Eye (tissue), 1 donor: ENCODE measurements at regions not wholly inside any gene's neighbourhood (a gene's known extent, or its start where the extent isn't known, plus 50 kb on each side); places are given as distances from the start of the nearest gene placed in this dataset.
"Not testable (repeated sequence)": the region's sequence is repeated elsewhere in the genome, so short reads cannot be mapped to it uniquely, and the experiment has no call there.

Experiments
- DNase-seq: peaks from one replicate; pipeline ENCODE4 v3.0.0-alpha.2; 2015

DNA sequence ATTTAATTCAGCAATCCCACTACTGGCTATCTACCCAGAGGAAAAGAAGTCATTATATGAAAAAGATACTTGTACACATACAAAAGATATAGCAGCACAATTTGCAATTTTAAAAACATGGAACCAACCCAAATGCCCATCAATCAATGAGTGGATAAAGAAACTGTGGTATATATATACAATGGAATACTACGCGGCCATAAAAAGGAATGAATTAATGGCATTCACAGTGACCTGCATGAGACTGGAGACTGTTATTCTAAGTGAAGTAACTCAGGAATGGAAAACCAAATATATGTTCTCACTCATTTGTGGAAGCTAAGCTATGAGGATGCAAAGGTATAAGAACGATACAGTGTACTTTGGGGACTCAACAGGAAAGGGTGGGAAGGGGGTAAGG lies 102.8 kb upstream of the KCNMA1 start:
- not testable (repeated sequence) for DNase-seq

DNA sequence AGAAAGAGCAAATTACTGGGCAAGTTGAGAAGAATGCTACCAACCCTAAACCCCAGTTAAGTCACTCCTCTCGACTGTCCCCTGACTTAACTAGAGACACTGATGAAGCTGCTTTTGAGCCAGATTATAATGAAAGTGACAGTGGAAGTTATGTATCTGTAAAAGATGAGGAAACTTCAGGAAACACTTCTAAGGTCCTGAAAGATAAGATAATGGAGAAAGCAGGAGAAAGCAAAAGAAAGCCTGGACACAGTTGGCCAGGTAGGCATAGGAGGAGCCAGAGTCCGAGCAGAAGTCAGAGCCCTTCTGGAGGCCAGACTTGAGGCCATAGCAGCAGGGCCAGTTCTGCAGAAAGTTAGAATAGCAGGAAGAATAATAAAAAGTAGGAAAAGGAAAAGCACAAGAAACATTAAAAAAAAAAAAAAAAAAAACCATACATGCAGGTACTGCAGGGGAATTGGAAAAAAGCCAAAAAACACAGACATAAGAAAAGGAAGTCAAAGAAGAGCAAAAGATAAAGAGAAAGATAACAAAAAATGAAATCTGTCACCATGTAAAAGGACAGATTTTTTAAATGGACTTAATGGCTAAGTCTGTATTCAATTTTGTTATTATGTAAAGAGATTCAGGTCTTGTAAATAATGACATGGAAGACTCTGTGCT lies 101.0 kb upstream of the KCNMA1 start:
- DNase-seq = no peak

DNA sequence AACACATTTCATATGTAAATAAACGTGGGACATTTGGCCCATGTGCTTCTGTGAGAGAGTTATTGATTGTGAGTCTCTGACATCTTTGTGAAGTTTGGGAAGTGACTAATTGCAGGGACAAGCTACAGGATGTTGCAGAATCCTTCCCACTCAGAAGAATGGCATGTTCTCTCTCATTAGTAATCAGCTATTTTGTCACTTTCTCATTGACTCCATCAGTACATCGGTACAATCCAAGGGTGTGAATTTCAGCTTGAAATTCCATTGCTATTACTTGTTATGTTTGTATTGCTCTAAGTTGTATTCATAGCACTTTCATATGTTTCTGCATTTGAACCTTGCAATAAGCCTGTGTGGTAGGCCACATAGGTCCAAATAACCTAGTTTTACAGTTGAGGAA lies 100.0 kb upstream of the KCNMA1 start:
- peak; percentile 3 for DNase-seq

- not testable (repeated sequence) for DNase-seq
Measured at GRCh38 chr10:77735136-77735535, 97.5 kb upstream of the KCNMA1 start.

DNA sequence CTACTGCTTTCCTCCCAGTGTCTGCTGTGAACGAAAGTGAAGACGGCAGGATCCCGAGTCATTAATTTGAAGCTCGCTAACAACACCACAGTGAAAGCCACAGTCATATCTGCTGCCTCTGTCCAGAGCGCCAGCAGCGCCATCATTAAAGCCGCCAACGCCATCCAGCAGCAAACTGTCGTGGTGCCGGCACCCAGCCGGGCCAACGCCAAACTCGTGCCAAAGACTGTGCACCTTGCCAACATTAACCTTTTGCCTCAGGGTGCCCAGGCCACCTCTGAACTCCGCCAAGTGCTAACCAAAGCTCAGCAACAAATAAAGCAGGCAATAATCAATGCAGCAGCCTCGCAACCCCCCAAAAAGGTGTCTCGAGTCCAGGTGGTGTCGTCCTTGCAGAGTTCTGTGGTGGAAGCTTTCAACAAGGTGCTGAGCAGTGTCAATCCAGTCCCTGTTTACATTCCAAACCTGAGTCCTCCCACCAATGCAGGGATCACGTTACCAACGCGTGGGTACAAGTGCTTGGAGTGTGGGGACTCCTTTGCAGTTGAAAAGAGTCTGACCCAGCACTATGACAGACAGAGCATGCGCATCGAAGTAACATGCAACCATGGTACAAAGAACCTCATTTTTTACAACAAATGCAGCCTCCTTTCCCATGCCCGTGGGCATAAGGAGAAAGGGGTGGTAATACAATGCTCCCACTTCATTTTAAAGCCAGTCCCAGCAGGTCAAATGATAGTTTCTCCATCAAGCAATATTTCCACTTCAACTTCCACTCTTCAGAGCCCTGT lies 94.8 kb upstream of the KCNMA1 start:
- no peak for DNase-seq

GRCh38 chr10:77727481-77727880 lies 89.9 kb upstream of the KCNMA1 start:
- DNase-seq = no peak

DNA sequence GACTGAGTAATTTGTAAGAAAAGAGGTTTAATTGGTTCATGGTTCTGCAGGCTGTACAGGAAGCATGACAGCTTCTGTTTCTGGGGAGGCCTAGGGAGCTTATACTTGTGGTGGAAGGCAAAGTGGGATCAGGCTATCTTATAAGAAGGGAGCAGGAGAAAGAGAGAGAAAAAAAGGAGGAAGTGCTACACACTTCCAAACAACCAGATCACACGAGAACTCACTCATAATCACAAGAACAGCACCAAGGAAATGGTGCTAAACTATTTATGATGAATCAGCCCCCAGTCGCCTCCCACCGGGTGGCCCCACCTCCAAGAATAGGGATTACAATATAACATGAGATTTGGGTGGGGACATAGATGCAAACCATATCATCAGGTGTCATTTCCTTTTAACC lies 89.1 kb upstream of the KCNMA1 start:
- DNase-seq = no peak

- DNase-seq = no peak
Measured at GRCh38 chr10:77726301-77726700, 88.7 kb upstream of the KCNMA1 start.

- no peak for DNase-seq
Measured at GRCh38 chr10:77724820-77725219, 87.2 kb upstream of the KCNMA1 start.

DNA sequence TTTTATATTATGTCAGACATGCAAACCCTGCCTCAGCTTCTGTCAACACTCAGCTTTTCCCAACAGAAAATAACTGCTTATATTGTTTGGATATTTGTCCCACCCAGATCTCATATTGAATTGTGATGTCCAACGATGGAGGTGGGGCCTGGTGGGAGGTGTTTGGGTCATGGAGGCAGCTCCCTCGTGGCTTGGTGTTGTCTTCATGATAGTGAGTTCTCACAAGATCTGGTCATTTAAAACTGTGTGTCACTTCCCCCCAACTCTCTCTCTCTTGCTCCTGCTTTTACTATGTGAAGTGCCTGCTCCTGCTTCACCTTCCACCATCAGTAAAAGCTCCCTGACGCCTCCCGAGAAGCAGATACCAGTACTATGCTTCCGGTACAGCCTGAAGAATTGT lies 85.8 kb upstream of the KCNMA1 start:
- no peak for DNase-seq

DNA sequence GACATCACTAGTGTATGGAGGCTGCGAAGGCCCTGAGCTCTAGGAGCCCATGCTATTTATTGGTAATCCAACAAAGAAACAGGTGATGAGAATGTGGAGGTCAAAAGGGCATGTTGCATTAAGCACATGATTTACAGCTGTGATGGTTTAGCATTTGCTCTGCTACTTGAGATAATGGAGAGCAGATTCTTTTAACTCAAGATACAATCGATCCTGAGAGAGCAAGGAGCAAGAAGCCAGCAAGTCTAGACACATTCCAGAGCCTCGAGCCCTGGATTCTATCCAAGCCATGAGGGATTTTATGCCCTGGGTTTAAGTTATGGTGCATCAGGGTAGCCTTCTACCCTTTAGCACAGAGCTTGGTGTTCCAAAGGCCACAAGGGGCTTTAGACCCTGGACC lies 85.3 kb upstream of the KCNMA1 start:
- not testable (repeated sequence) for DNase-seq

DNA sequence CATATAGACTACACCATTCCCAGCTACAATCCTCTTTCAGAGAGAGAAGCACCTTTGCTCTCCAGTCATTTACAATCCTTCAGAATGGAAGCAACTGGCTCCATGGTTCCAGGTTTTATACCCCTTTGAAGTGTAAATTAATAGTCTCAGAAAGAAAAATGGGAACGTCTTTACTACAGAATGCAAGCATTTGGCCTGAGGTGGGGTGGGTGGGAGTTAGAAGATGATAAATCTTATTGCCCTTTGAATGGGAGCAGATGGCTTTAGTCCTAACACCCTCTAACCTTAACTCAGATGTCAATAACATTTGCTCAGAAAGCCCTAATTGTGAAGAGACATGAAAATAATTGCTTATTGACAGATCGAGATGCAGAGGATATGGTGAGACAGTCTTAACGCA lies 84.2 kb upstream of the KCNMA1 start:
- no peak for DNase-seq

DNA sequence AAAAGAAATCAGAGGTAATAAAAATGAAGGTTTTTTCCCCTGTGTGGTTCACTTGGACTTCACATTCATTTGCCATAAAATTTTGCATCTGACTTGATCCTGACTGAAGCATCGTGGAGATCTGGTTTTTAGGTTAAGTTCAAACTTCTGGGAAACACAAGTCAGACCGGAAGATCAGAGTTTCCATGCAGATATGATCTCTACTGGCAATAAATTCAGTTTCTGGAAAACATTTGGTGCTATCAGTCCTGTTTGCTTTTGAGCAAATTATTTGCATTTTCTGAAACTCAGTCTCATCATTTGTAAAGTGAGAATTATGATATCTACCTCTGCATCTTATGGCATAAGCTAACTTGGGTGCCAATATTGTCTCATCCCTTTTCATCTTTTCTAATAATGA lies 81.3 kb upstream of the KCNMA1 start:
- DNase-seq = no peak

GRCh38 chr10:77718312-77718711 lies 80.7 kb upstream of the KCNMA1 start:
- DNase-seq = not testable (repeated sequence)

- no peak for DNase-seq
Measured at GRCh38 chr10:77717336-77717735, 79.7 kb upstream of the KCNMA1 start.

GRCh38 chr10:77716458-77717317 lies 79.1 kb upstream of the KCNMA1 start:
- peak; percentile 39 for DNase-seq

DNA sequence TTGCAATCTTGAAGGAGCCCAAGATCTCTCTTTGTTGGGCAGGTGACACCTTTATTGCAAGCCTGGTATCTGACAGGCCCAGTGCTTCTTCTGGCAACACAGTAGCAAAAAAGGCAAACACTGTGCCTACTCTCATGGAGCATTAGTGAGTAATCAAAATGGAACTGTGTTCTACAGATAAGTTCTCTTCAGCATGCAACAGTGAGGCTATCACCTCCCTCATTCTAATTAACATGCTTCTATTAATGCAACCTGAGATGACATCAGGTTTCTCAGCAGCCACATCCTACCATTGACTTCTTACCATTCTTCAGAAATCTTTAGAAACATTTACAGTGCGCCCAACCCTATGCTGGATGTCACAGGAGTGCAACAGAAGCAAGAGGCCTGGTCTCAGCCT lies 77.9 kb upstream of the KCNMA1 start:
- DNase-seq = no peak

GRCh38 chr10:77715088-77715487 lies 77.5 kb upstream of the KCNMA1 start:
- no peak for DNase-seq

DNA sequence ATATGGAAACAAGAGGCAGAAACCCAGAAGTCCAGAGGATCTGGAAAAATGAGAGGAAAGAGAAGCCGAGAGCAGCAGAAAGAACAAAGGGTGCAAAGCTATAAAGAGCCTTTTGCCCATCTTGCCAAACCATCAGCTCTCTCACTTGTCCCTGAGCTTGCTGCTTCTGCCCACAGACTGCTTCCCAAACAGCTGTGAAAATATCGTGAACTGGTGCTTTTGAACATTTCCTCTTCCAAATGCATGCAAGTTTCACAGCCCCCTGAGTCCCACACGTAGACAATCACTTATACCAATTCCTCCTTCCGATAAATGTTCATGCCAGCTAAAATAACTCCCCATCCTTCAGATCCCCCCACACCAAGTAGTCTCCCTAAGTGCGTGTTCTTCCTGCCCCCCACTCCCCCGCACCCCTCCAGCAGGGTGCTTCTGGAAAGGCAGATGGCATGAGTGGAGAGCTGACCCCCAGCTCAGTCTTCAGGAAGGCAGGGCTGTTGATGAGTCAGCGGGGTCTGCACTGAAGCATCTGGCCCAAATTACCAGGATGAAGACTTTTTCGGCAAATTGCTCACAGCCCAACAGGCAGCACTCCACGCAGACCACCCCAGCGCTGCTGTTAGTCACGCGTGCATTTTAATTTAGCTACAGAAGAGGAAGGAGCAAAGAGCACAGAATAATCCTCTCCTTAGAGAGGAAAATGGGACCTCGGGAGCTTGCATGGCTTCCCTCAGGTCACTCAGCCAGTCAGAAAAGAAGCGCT lies 76.1 kb upstream of the KCNMA1 start:
- DNase-seq = peak; percentile 52

DNA sequence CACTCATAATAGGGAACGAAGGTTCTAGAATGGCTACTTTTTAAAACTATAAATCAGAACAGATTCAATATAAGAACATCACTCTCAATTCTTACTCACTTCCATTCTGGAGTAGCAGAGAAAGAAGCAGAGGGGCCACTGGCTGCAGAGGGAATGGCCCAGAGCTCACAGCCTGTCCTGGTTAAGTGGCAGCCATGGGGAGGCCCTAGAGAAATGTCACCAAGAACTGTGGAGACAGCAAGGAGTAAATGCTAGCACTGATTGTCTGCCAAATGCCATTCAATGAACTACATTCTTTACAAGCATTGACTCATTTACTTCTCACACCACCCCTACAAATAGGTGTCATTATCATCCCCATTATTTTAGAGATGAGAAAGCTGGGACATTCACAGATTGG lies 74.6 kb upstream of the KCNMA1 start:
- no peak for DNase-seq

DNA sequence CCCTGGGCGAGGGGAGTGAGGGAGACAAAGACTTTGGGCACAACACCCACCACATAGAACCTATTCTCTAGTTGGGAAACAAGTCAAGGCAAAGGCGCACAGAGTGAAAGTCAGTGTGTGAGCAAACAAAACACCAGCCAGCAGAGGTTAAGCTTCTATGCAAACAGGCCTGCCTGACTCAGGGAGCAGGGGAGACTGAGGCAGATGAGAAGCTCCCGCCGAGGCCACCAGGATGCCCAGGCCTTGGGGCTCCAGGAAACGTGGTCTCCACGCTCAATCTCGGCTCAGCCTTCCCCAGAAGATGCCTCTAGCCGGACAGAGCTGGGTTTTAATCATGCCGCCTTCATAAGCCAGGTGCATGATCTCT lies 74.1 kb upstream of the KCNMA1 start:
- DNase-seq = no peak

DNA sequence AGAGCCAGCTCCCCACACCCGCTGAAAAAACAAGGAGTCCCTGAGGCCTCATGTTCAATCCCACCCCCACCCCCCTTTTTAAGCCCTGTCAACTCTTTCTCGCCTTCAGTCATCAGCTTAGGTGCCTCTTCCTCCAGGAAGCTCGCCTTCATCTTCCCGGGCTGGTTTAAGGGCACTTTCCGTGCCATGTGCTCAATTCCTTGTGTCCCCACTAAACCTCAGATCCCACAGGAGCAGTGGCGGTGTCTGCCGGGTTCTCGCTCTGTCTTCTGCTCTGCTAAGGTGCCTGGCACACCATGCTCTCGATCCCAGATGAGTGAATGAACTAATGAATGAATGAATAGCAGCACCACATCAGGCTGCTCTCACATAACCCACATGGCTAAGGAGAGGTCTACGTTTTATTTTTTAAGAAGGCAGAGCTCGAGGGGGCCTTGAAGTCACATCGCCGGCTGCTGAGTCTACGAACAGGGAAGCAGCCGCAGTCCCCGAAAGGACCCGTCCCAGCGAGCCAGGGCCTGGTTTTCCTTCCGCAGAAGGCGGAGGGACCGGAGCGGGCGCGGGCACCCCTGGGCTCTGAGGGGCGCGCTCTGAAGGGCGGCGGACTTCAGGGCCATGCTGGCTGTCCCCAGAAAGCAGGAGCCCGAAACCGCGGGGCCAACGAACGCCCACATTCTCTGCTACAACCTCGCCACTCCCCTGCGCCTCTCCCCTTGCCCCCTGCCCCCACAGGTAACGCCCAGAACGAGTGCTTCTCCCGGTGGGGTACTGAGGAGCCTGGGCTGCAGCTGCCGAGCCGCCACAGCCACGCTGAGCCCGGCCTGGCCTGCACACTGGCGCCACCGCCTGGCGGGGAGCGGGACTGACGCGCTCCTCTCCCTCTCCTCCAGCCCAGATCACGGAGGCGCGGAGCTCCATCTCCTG lies 73.4 kb upstream of the KCNMA1 start:
- DNase-seq = peak; percentile 91
